NCI-H2107 treated with DMSO at 0.1 percent for 48 hours (cell line): ENCODE measurements at regions not wholly inside any gene's neighbourhood (a gene's known extent, or its start where the extent isn't known, plus 50 kb on each side); places are given as distances from the start of the nearest gene placed in this dataset.

Source experiments
- DNase-seq: peaks from one replicate; lab custom pipeline; 2025; ENCODE audit not compliant: unreplicated experiment; lab: John Stamatoyannopoulos, UW

DNA sequence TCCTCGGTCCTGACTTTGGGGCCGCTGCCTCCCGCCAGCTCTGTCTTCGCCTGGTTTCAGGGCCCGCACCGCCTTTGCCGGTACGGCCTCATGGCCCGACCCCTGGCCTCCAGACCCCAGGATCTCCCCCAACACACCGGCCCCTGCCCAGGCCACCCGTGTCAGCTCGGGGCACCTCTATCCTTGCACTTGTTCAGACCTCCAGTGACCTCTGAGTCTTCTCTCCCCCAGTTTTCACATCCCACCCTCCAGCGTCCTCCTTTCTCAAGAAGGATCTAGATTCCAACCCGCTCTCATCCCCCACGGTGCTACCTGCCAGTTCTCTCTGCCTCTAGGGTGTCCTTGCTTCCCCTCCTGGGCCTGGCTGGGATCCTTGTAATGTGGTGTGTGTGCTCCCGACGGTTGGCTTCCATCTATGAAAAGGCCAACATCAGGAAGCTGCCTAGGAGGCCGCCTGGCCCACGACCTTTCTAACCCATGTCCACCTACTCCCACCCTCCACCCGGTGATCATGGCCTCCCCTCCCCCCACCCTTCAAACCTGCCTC is 61.1 kb downstream of the SPATA31C2 start:
- DNase-seq = no peak

DNA sequence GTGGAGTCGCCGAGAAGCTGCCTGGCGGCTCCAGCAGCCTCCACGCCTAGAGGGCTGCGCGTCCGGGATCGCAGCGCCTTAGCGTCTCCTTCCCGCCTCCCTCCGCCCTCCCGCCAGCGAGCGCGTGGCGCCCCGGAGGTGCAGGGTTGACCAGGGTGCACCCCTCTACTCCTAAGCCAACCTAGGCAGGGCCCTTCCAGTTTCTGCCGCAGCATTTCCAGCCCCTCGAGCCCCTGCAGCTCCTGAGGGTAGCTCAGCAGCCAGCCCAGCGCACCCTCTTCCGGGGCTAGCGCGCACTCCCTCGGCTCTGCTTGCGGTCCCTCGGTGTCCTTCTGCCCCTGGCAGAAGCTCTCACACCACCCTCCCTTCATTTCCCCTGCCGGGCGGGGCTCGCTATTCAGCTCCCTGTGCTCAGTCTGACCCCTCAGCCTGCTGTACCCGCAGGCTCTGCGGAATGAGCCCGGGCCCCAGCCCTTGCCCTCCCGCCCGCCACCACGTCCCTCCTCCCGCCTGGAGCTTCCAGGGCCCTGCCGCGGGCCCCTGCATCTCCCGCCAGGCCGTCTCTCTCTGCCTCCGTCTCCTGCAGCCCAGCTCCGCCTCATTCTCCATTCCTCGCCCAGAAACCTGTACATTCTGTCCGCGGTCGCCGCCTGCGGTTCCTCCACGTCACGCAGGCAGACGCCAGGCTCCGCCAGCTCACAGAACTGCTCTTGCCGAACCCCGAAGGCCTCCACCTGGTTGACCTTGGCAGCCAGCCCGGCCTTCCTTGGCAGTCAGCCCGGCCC is 61.8 kb downstream of the SPATA31C2 start:
- peak; percentile 42 for DNase-seq

DNA sequence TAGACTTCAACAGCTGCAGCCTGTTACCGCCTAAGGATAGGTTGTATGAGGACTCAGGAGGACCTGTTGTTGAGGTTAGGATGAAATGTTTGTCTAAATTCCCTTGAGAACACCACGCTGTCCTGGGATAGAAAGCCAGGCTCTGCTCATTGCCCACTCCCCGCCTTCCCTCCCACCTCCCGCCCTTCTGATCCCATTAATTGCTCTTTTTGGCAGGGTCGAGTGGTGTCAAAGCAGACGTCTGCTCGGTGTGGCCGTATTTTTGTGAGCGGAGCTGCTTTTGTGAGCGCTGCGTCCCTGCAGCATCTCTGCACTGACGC is 62.3 kb downstream of the SPATA31C2 start:
- DNase-seq = no peak

DNA sequence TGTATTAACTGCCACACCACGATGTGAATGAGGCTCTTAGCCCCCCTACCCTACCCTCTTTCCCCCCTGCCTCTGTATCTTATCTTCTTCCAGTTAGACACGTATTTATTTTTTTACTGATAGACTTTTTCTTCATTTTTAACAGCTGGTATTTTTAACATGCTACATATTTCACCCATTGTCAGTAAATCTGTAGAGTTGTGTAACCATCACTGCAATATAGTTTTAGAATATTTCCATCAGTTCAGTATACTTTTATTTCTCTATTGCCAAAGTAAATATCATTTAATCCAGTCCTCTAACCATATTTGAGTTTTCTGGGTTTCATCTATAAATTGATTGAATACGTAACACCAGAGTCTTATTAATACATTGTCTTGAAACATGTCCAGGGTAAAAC is 62.8 kb downstream of the SPATA31C2 start:
- DNase-seq = no peak

DNA sequence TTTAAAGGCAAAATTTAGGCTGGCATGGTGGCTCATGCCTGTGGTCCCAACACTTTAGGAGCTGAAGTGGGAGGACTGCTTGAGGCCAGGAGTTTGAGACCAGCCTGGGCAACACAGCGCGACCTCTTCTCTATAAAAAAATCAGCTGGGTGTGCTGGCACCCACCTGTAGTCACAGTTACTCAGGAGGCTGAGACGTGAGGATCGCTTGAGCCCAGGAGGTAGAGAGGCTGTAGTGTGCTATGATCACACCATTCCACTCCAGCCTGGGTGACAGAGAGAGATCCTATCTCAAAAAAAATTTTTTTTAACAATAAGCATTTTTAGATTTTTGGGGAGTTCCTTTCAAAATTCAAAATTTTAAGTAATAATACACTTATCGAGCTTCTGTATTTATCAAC is 63.3 kb downstream of the SPATA31C2 start:
- DNase-seq = no peak

DNA sequence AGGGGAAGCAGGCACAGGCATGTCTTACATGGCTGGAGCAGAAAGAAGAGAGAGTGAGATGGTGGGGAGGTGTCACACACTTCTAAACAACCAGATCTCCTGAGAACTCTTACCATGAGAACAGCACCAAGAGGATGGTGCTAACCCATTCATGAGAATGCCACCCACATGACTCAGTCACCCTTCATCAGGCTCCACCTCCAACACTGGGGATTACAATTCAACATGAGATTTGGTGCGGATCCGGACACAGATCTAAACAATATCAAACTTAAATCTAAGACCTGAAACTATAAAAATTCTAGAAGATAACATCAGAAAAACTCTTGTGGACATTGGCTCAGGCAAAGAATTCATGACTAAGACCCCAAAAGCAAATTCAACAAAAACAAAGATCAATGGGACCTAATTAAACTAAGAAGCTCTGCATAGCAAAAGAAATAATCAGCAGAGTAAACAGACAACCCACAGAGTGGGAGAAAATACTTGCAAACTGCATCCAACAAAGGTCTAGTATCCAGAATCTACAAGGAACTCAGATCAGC is 65.4 kb downstream of the SPATA31C2 start:
- no peak for DNase-seq

DNA sequence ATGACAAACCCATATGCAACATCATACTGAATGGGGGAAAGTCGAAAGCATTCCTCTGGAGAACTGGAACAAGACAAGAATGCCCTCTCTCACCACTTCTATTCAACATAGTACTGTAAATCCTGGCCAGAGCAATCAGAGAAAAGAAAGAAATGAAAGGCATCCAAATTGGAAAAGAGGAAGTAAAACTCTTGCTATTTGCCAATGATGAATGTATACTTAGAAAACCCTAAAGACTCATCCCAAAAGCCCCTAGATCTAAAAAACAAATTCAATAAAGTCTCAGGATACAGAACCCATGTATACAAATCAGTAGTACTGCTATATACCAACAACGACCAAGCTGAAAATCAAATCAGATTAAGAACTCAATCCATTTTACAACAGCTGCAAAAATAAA is 66.9 kb downstream of the SPATA31C2 start:
- no peak for DNase-seq

DNA sequence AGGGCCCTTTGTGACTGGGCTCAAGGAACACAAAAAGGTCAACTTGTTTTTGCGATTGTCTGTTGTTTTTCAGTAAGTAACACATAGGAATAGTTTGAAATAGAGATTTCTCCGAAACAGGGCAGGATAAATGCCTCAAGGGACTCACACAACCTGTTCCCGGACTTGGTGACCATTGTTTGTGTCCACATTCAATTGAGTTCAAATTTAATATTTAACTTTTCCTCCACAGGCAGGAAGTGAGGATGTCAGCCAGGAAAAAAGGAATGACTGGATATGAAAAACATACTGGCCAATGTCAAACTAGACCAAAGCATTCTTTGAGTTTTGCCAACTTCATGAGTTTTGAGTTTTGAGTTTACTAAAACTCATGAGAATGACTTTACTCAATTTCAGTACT is 72.7 kb downstream of the SPATA31C2 start:
- DNase-seq = no peak

DNA sequence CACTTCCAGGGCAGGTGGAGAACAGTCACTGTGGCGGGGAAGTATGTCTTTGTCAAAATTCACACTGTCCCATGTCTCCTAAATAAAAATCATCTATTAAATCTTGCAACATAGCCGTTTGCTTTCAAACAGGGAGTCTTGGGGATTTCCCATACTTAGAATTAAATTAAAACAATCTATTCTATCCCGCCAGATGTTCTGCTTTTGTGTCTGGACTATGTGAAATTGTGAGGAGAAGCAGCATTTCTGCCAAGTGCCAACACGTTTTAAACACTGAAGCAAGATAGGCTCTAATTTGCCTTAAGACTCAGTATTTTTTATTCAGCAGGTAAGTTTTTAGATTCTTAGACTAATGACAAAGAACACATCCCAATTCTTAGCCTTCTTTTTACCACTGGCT is 73.7 kb downstream of the SPATA31C2 start:
- no peak for DNase-seq

DNA sequence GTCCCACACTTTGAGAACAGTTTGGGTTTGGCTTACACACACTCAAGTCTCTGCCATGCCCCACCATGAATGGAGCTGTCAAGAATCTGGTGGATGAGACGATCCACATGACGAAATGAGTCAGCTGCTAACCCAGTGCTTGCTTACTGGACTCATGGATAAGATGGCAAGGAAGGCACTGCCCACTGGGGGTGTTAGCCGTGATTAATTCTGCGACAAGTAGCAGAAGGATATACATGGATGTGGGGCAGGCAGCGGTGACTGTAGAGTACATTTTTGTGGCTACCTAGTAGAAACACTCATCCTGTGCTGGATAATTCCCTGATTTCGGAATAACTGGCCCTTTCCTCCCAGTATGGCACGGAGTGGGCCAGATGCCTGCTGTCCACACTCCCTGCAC is 77.5 kb downstream of the SPATA31C2 start:
- no peak for DNase-seq

DNA sequence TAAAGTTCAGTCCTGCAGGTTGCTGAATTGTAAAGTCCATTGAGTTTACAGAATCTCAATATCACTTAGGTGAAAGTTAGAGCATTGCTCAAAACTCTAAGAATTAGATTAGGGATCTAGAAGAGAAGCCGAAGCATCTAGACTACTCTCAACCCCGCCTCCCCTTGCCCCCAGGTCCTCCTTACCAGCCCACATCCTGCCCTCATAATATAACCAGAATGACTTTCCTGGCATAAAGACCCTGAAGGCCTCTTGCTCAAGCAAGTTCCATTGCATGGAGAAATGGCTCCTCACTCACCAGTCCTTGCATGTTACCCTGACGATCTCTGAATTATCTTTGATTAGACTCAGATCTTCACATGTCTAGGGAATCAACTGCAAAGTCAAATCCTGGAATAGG is 78.8 kb downstream of the SPATA31C2 start:
- DNase-seq = no peak

DNA sequence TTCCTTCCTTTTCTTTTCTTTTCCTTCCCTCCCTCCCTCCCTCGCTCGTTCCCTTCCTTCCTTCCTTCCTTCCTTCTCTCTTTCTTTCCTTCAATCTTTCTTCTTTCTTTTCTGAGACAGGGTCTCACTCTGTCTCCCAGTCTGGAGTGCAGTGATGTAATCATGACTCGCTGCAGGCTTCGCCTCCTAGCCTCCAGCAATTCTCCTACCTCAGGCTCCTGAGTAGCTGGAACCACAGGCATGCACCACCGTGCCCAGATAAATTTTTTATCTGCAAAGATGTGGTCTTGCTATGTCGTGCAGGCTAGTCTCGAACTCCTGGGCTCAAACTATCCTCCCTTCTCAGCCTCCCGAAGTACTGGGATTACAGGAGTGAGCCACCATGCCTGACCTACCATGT is 81.4 kb downstream of the SPATA31C2 start:
- no peak for DNase-seq

DNA sequence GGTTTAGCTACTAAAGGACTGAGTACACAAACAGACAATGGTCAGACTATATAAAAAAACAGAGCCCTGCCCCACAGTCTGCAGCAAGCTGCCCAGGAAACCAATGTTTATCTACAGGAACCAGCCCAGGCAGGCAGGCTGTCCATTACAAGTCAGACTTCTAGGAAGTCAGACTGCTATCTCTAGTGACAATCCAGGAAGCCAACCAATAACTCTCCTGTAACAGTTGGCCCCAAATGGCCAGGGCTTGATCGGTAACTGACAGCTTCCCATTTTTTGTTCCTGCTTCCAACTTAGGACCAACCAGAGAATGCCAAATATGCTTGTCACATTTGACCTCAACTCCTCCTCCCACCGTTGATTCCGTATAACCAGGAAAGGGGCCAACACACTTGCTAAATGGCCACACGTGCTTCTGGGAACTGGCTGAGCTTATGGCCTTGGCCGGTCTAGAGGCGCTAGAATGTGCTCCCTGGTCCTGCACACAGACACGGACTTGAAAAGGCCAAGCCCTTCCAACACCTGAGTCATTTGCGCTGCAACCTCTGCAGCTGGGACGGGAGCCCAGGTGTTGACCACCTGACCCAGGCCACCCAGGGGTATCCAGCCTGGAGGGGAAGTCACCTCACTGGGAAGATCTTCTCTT is 79.6 kb upstream of the CDK20 start:
- no peak for DNase-seq

DNA sequence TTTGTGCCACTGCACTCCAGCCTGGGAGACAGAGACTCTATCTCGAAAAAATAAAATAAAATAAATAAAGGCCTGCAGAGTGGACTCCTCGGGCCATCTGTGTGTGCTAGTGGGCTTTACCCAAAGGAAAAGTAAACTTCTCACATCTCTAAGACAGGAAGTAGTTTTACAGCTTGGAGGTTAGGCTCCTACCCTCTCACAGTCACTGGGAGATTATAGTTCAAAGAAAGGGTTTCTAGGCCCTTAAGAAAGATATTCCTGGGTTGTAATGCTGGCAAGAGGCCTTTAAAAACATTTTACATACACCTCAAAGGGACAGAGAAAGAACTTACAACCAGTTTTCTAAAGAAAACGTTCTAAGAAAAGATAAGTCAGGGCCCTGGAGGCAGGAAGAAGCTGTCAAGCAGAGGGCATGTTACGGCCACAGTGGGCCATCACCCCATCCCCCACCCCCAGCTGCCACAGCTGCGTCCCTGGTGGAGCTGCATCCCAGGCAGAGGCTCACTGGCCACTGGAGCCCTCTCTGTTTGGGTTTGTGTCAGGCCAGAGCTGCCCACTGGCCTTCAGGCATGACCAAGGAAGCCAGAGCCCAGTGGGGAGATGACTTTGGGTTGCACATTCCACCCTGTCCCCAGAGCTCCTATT is 78.1 kb upstream of the CDK20 start:
- DNase-seq = no peak

DNA sequence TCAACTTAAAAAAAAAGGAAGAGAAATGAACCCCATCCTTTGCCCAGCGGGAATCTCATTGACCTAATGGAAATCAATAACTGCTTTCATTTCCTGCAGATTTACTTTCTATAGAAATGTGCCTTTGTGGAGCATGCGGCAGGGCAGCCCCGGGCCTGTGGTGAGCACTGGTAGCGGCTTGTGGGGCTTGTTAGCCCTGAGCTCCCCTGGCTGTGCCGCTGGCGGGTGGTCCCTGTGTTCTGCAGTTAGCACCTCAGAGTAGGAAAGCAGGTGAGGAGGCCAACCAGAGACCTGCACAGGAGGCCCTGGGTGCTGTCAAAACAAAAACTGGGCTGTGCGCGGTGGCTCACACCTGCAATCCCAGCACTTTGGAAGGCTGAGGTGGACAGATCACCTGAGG is 76.8 kb upstream of the CDK20 start:
- DNase-seq = no peak

DNA sequence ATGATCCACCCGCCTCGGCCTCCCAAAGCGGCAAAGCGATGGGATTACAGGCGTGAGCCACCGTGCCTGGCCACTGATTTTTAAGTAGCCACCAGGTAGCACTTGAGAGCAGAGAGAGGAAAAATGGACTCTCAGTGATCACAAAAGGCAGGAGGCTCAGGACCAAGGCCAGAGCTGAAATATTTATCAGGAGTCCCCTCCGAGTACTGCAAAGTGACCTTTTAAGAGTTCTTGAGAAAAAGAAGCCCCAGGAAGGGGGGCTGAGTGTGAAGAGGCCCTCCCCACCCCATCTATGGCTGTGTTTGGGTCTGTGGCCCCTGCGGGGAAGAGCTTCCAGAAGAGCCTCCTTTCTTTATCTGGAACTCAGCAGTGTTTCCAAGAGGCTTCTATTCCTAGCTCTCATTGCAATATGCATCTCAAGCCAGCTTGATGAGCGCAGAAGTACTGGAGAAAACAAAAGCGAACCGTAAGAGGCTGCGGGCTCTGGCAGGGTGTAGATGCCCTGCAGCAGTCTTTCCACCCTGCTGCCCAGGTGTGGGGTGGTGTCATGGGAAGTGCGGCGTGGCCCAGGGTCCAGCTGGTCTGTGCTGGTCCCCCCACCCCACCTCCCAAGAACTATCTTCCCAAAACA is 75.5 kb upstream of the CDK20 start:
- DNase-seq = no peak

DNA sequence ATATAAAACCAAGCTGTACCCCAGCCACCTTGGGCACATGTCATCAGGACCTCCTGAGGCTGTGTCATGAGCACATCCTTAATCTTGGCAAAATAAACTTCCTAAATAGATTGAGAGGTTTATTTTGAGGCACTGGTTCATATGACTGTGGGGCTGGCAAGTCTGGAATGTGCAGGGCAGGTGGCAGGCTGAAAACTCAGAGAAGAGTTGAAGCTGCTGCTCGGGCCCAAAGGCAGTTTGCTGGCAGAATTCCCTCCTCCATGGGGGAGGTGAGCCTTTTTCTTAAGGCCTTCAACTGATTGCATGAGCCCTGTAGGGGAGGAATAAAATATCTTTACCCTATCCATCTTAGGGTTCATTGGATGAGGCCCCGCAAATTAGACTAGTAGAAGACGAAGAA is 72.2 kb upstream of the CDK20 start:
- no peak for DNase-seq

DNA sequence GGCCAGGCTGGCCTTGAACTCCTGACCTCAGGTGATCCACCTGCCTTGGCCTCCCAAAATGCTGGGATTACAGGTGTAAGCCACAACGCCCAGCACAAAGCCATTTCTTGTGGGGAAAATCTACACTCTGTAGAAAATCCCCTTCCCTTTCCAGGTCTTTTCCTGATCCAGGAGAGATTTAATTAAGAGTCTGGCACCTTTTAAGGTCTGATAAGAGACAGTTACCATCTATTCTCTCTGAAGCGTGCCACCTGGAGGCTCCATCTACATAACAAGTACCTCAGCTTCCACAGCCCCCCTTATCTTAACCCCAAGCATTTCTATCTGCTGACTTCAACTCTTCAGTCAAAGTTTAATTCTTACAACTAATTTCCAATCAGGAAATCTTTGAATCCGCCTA is 71.4 kb upstream of the CDK20 start:
- no peak for DNase-seq

DNA sequence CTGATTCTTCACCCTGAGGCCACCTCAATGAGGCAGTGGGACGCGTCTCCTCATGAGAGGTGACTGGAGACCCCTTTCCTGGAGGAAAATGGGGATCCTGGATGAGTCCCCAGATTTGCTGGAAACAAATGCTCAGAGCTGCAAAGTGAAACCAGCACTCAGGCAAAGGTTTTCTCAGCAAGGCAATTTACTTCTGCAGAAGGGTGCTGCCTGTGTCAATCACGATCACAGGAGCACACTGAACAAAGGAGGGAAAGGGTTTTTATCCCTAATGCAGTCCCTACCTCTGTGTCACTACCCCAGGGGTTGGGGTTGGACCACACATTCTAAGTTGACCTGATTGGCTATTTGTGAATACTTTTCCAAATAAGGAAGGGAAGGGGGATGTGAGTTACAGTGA is 69.9 kb upstream of the CDK20 start:
- DNase-seq = no peak

DNA sequence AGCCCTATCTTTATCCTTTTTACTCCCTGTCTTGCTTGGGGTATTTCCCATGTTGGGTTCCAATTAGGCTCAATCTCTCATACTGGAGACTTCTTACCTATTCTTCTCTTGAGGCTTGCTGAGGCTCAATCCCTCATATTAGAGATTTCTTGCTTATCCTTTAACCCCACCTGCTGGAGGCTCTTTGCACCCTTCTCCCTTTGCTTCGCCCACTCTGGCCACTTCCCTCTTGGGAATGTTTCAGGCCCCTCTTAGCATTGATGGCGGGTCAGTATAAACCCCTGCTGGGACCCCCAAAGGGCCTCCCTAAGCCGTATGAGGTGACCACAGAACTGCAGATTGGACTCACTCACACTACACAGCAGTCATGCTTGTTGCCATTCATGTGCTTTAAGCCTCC is 69.3 kb upstream of the CDK20 start:
- no peak for DNase-seq

DNA sequence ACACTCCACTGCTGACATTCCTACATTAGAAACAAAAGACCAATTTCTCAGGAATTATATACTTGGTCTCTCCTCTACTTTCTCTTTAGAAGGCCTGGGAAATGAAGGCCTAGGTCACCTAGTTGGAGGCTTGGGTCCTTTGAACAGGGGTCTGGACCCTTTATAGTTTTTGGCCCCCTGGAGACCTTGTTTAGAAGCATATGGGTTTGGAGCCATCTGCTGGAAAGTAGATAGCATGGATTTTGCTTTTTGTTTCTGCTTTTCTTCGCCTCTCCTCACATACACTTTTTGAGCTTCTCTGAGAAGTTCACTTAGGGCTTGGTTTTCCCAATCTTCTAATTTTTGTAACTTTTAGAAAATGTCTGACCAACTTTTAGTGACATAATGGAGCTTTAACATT is 67.1 kb upstream of the CDK20 start:
- DNase-seq = no peak
